HepG2 (cell line): ENCODE measurements at regions not wholly inside any gene's neighbourhood (a gene's known extent, or its start where the extent isn't known, plus 50 kb on each side); places are given as distances from the start of the nearest gene placed in this dataset.

Experiments
- ADNP ChIP-seq: sonication (generic); formaldehyde crosslinking; IDR thresholded peaks from 2 replicates; pipeline ENCODE4 v1.4.0; 2020; ENCODE audit warnings: missing genetic modification reagents
- ARID2 ChIP-seq: sonication (generic); formaldehyde crosslinking; IDR thresholded peaks from 2 replicates; pipeline ENCODE4 v1.8.1; 2022; ENCODE audit warnings: mild to moderate bottlenecking, missing genetic modification reagents, borderline replicate concordance
- ATF3 ChIP-seq: sonication (generic); formaldehyde crosslinking; IDR thresholded peaks from 2 replicates; pipeline ENCODE4 v1.4.0; 2020; ENCODE audit warnings: missing genetic modification reagents
- ATF4 ChIP-seq, 2 experiments: fragments of 450-650 bp in 1 of 2; sonication (generic) in 1 of 2; formaldehyde crosslinking; IDR thresholded peaks; 2 replicates each; pipeline versions ENCODE4 v1.5.0 to v1.8.0; 2020 to 2022; ENCODE audit warnings: mild to moderate bottlenecking in 1 of 2, missing genetic modification reagents in 1 of 2
- ATF6 ChIP-seq: sonication (generic); formaldehyde crosslinking; conservative IDR thresholded peaks from 2 replicates; pipeline ENCODE4 v1.4.0; 2020; ENCODE audit warnings: missing genetic modification reagents
- CHD2 ChIP-seq: IDR thresholded peaks from 2 replicates; pipeline ENCODE4 v1.6.1; 2011; ENCODE audit warnings: low read depth, low read length, improper control_type of control experiment
- HNF4A ChIP-seq: sonication (generic); formaldehyde crosslinking; IDR thresholded peaks from 2 replicates; pipeline ENCODE4 v1.4.0; 2020; ENCODE audit warnings: missing genetic modification reagents
- KAT8 ChIP-seq: IDR thresholded peaks from 2 replicates; pipeline ENCODE4 v1.6.1; 2016; ENCODE audit warnings: missing genetic modification reagents, missing compliant biosample characterization
- KDM6A ChIP-seq: IDR thresholded peaks from 2 replicates; pipeline ENCODE4 v1.6.1; 2016; ENCODE audit warnings: low read depth
- MAZ ChIP-seq, 2 experiments: sonication (generic) in 1 of 2; formaldehyde crosslinking in 1 of 2; IDR thresholded peaks; 2 replicates each; pipeline versions ENCODE4 v1.5.0 to v1.6.1; 2012 to 2020; ENCODE audit warnings: low read depth in 2 of 2, mild to moderate bottlenecking in 2 of 2, borderline replicate concordance in 1 of 2, improper control_type of control experiment in 1 of 2, low read length in 1 of 2, missing genetic modification reagents in 1 of 2, moderate library complexity in 1 of 2
- MEF2D ChIP-seq: sonication (generic); formaldehyde crosslinking; IDR thresholded peaks from 2 replicates; pipeline ENCODE4 v1.5.1; 2020; ENCODE audit warnings: mild to moderate bottlenecking, missing genetic modification reagents
- MEIS1 ChIP-seq: sonication (generic); formaldehyde crosslinking; IDR thresholded peaks from 2 replicates; pipeline ENCODE4 v1.9.0; 2021; ENCODE audit warnings: mild to moderate bottlenecking, missing genetic modification reagents, moderate library complexity, borderline replicate concordance
- PCBP2 ChIP-seq: fragments of 200-400 bp; formaldehyde crosslinking; optimal IDR thresholded peaks from 2 replicates; pipeline ENCODE3; 2018; ENCODE audit warnings: low read length, low read depth; ENCODE audit not compliant: poor library complexity, severe bottlenecking
- PITX1 ChIP-seq: sonication (generic); formaldehyde crosslinking; IDR thresholded peaks from 2 replicates; pipeline ENCODE4 v1.5.1; 2020; ENCODE audit warnings: mild to moderate bottlenecking, missing genetic modification reagents
- SMAD3 ChIP-seq: sonication (generic); formaldehyde crosslinking; IDR thresholded peaks from 2 replicates; pipeline ENCODE4 v1.4.0; 2020; ENCODE audit warnings: missing genetic modification reagents
- TCF7L2 ChIP-seq: IDR thresholded peaks from 2 replicates; pipeline ENCODE4 v1.6.1; 2011; ENCODE audit warnings: mild to moderate bottlenecking, low read depth, low read length, moderate library complexity
- XBP1 ChIP-seq: sonication (generic); formaldehyde crosslinking; IDR thresholded peaks from 2 replicates; pipeline ENCODE4 v1.5.0; 2020; ENCODE audit warnings: missing genetic modification reagents
- ZBED4 ChIP-seq: sonication (generic); formaldehyde crosslinking; IDR thresholded peaks from 2 replicates; pipeline ENCODE4 v1.4.0; 2020; ENCODE audit warnings: missing genetic modification reagents, borderline replicate concordance
- ZEB1 ChIP-seq: IDR thresholded peaks from 2 replicates; pipeline ENCODE4 v1.6.1; 2012; ENCODE audit warnings: mild to moderate bottlenecking, low read depth, inconsistent platforms; ENCODE audit not compliant: insufficient replicate concordance
- ZNF3 ChIP-seq: IDR thresholded peaks from 2 replicates; pipeline ENCODE4 v1.7.0; 2017; ENCODE audit warnings: inconsistent platforms
- ZNF329 ChIP-seq: sonication (generic); formaldehyde crosslinking; IDR thresholded peaks from 2 replicates; pipeline ENCODE4 v1.9.0; 2021; ENCODE audit warnings: low read depth, mild to moderate bottlenecking, missing genetic modification reagents
- ZSCAN9 ChIP-seq: IDR thresholded peaks from 2 replicates; pipeline ENCODE4 v1.6.1; 2016; ENCODE audit warnings: borderline replicate concordance

GRCh38 chr20:53800883-53801604 lies 207.4 kb upstream of the ZNF217 start (continued):
- TF ChIP-seq MEF2D (CRISPR knock-in tag) (peak; percentile 96), MEIS1 (CRISPR knock-in tag) (peak; percentile 89; the same call in 1 of the 2 replicates), KDM6A (peak; percentile 100), ZEB1 (peak; percentile 92), XBP1 (peak; percentile 28; the same call in 1 of the 2 replicates), KAT8 (CRISPR knock-in tag) (peak; percentile 88), ATF4 (CRISPR knock-in tag; IDR thresholded peaks at IDR 0.05) (peak in 1 of 2 experiments; percentile 57; a peak in 2 of 4 replicates), ZBED4 (CRISPR knock-in tag) (peak; percentile 93), MAZ (IDR thresholded peaks at IDR 0.05; ENCODE audit: borderline replicate concordance, low read depth, low read length) (peak; percentile 60; the same call in 1 of the 2 replicates), MAZ (CRISPR knock-in tag; IDR thresholded peaks at IDR 0.05; ENCODE audit: low read depth) (peak; percentile 45; the same call in 1 of the 2 replicates), HNF4A (CRISPR knock-in tag) (peak; percentile 99), ARID2 (CRISPR knock-in tag) (peak; percentile 94), TCF7L2 (peak; percentile 99), ZSCAN9 (CRISPR knock-in tag) (peak; percentile 91), ZNF329 (CRISPR knock-in tag) (0 out of 2 replicates have a peak, but pooled peaks have one; percentile 66), ATF6 (CRISPR knock-in tag) (0 out of 2 replicates have a peak, but pooled peaks have one; percentile 87), ZNF3 (CRISPR knock-in tag) (peak; percentile 89), PITX1 (CRISPR knock-in tag) (peak; percentile 100), PCBP2 (no peak), SMAD3 (CRISPR knock-in tag) (peak; percentile 98), ATF3 (CRISPR knock-in tag) (0 out of 2 replicates have a peak, but pooled peaks have one; percentile 42), ADNP (CRISPR knock-in tag) (peak; percentile 67; the same call in 1 of the 2 replicates), CHD2 (0 out of 2 replicates have a peak, but pooled peaks have one; percentile 9)
